ENCODE measurements at regions not wholly inside any gene's neighbourhood (a gene's known extent, or its start where the extent isn't known, plus 50 kb on each side); places are given as distances from the start of the nearest gene placed in this dataset.

DNA sequence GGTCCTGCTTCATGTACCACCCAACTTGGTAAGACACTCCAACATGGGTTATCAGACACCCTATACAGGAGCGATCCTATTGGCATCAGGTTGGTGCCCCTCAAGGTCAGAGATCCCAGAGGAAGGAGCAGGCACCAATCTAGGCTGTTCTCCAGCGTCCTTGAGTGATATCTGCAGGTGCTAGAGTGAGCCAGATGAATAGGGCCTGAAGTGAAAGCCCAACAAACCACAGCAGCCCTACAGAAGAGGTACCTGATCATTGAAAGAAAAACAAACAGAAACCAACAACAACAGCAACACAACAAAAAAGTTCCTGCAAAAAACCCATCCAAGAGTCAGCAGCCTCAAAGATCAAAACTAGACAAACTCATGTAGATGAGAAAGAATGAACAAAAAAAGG is 584.8 kb downstream of the HINT1 start:
- TF ChIP-seq, protein P1, sequence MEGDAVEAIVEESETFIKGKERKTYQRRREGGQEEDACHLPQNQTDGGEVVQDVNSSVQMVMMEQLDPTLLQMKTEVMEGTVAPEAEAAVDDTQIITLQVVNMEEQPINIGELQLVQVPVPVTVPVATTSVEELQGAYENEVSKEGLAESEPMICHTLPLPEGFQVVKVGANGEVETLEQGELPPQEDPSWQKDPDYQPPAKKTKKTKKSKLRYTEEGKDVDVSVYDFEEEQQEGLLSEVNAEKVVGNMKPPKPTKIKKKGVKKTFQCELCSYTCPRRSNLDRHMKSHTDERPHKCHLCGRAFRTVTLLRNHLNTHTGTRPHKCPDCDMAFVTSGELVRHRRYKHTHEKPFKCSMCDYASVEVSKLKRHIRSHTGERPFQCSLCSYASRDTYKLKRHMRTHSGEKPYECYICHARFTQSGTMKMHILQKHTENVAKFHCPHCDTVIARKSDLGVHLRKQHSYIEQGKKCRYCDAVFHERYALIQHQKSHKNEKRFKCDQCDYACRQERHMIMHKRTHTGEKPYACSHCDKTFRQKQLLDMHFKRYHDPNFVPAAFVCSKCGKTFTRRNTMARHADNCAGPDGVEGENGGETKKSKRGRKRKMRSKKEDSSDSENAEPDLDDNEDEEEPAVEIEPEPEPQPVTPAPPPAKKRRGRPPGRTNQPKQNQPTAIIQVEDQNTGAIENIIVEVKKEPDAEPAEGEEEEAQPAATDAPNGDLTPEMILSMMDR (conservative IDR thresholded peaks at IDR 0.05; ENCODE audit: low read depth in 2 of 2), result no peak
- TF ChIP-seq EZH2 (IDR thresholded peaks at IDR 0.05; ENCODE audit: low read depth, unreplicated experiment), result no peak
- no peak for TF ChIP-seq EZH2phosphoT487 (IDR thresholded peaks at IDR 0.05; ENCODE audit: unreplicated experiment)
- TF ChIP-seq POLR2AphosphoS5 (IDR thresholded peaks at IDR 0.05; ENCODE audit: low read depth), result no peak
- TF ChIP-seq, protein P2, sequence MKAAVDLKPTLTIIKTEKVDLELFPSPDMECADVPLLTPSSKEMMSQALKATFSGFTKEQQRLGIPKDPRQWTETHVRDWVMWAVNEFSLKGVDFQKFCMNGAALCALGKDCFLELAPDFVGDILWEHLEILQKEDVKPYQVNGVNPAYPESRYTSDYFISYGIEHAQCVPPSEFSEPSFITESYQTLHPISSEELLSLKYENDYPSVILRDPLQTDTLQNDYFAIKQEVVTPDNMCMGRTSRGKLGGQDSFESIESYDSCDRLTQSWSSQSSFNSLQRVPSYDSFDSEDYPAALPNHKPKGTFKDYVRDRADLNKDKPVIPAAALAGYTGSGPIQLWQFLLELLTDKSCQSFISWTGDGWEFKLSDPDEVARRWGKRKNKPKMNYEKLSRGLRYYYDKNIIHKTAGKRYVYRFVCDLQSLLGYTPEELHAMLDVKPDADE (IDR thresholded peaks at IDR 0.05), result no peak
- TF ChIP-seq, protein P3, sequence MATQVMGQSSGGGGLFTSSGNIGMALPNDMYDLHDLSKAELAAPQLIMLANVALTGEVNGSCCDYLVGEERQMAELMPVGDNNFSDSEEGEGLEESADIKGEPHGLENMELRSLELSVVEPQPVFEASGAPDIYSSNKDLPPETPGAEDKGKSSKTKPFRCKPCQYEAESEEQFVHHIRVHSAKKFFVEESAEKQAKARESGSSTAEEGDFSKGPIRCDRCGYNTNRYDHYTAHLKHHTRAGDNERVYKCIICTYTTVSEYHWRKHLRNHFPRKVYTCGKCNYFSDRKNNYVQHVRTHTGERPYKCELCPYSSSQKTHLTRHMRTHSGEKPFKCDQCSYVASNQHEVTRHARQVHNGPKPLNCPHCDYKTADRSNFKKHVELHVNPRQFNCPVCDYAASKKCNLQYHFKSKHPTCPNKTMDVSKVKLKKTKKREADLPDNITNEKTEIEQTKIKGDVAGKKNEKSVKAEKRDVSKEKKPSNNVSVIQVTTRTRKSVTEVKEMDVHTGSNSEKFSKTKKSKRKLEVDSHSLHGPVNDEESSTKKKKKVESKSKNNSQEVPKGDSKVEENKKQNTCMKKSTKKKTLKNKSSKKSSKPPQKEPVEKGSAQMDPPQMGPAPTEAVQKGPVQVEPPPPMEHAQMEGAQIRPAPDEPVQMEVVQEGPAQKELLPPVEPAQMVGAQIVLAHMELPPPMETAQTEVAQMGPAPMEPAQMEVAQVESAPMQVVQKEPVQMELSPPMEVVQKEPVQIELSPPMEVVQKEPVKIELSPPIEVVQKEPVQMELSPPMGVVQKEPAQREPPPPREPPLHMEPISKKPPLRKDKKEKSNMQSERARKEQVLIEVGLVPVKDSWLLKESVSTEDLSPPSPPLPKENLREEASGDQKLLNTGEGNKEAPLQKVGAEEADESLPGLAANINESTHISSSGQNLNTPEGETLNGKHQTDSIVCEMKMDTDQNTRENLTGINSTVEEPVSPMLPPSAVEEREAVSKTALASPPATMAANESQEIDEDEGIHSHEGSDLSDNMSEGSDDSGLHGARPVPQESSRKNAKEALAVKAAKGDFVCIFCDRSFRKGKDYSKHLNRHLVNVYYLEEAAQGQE (IDR thresholded peaks at IDR 0.05; ENCODE audit: unreplicated experiment), result no peak
- TF ChIP-seq CREB1 (CRISPR knock-in tag; IDR thresholded peaks at IDR 0.05; ENCODE audit: low read depth), result no peak

Measured in GM23338 (cell line).